ENCODE measurements at regions not wholly inside any gene's neighbourhood (a gene's known extent, or its start where the extent isn't known, plus 50 kb on each side); places are given as distances from the start of the nearest gene placed in this dataset.

- H3K4me3 Mint-ChIP-seq, result no peak overlapping the region
- no peak overlapping the region for H3K27ac Mint-ChIP-seq
- H3K9me3 Mint-ChIP-seq, result no peaks in the 10 kb centered on the region
- H3K27me3 Mint-ChIP-seq (ENCODE audit: low read depth), result no peaks in the 10 kb centered on the region
- no peaks in the 10 kb centered on the region for H3K36me3 Mint-ChIP-seq (ENCODE audit: low read depth)
- no peak for TF ChIP-seq CTCF (IDR thresholded peaks at IDR 0.05; ENCODE audit: unreplicated experiment in 3 of 3)
- H3K4me1 Mint-ChIP-seq, result no peaks in the 10 kb centered on the region
Measured at GRCh38 chrX:92351511-92351910, 572.3 kb downstream of the PCDH11X start.

Measured in nephron (organoid).